SK-N-SH (cell line): ENCODE measurements at regions not wholly inside any gene's neighbourhood (a gene's known extent, or its start where the extent isn't known, plus 50 kb on each side); places are given as distances from the start of the nearest gene placed in this dataset.

ENCODE experiments used
- CTCF ChIA-PET: fragments of 300-600, 350-600 bp; formaldehyde crosslinking; extraction: SDS; loops from one replicate; lab custom pipeline; 2021; lab: Yijun Ruan, JAX
- POLR2A ChIA-PET: fragments of 350-600 bp; sonication (Branson Sonifier 250); formaldehyde crosslinking; extraction: SDS; loops from one replicate; lab custom pipeline; 2020; ENCODE audit warnings: antibody characterized with exemption, inconsistent platforms; lab: Yijun Ruan, JAX
- DNase-seq: peaks from one replicate; pipeline ENCODE4 v3.0.0; 2012
- H2AFZ ChIP-seq: fragments of 200-600 bp; sonication (generic); 2 replicates; pipeline ENCODE4 v1.8.1; 2016; ENCODE audit warnings: antibody characterized with exemption, mild to moderate bottlenecking, low read depth
- H3F3A ChIP-seq: fragments of 200-600 bp; sonication (generic); replicated peaks from 2 replicates; pipeline ENCODE3; 2016; ENCODE audit warnings: antibody characterized with exemption, mild to moderate bottlenecking; ENCODE audit not compliant: insufficient read depth
- H3K27ac ChIP-seq, 2 experiments: fragments of 200-500 bp in 1 of 2; fragments of 200-600 bp in 1 of 2; sonication (Bioruptor generic) in 1 of 2; sonication (generic), shearing (Covaris generic) in 1 of 2; 2 replicates each; pipeline versions ENCODE4 v1.5.1 to v1.6.1; 2014 to 2016; ENCODE audit warnings: low read depth in 2 of 2, inconsistent platforms in 1 of 2, low read length in 1 of 2, mild to moderate bottlenecking in 1 of 2, mixed read lengths in 1 of 2
- H3K27me3 ChIP-seq: fragments of 200-600 bp; sonication (generic), shearing (Covaris generic); 2 replicates; pipeline ENCODE4 v1.6.1; 2016; ENCODE audit warnings: mixed run types; ENCODE audit not compliant: insufficient read depth
- H3K36me3 ChIP-seq, 2 experiments: fragments of 200-500 bp in 1 of 2; fragments of 200-600 bp in 1 of 2; sonication (Bioruptor generic) in 1 of 2; sonication (generic) in 1 of 2; replicated peaks in 1 of 2; 2 replicates each; pipeline versions ENCODE3 to v1.5.1; 2014 to 2016; ENCODE audit warnings: low read length in 1 of 2, mild to moderate bottlenecking in 1 of 2; ENCODE audit not compliant: insufficient read depth in 2 of 2, control insufficient read depth in 1 of 2
- H3K4me1 ChIP-seq, 2 experiments: fragments of 200-500 bp in 1 of 2; fragments of 200-600 bp in 1 of 2; sonication (Bioruptor generic) in 1 of 2; sonication (generic), shearing (Covaris generic) in 1 of 2; 2 replicates each; pipeline versions ENCODE4 v1.5.1 to v1.6.1; 2014 to 2016; ENCODE audit warnings: low read depth in 1 of 2, low read length in 1 of 2, mixed run types in 1 of 2; ENCODE audit not compliant: insufficient read depth in 2 of 2, control insufficient read depth in 1 of 2
- H3K4me2 ChIP-seq: fragments of 200-600 bp; sonication (generic), shearing (Covaris generic); 2 replicates; pipeline ENCODE4 v1.6.1; 2017; ENCODE audit warnings: mixed run types
- H3K4me3 ChIP-seq, 2 experiments: fragments of 200-500 bp in 1 of 2; fragments of 200-600 bp in 1 of 2; sonication (Bioruptor generic) in 1 of 2; sonication (generic), shearing (Covaris generic) in 1 of 2; 2 replicates each; pipeline versions ENCODE4 v1.5.1 to v1.8.1; 2014 to 2016; ENCODE audit warnings: low read depth in 2 of 2, inconsistent platforms in 1 of 2, low read length in 1 of 2, mild to moderate bottlenecking in 1 of 2, mixed read lengths in 1 of 2, moderate library complexity in 1 of 2
- H3K79me2 ChIP-seq: fragments of 200-600 bp; sonication (generic); 2 replicates; pipeline ENCODE4 v1.8.1; 2017; ENCODE audit warnings: mild to moderate bottlenecking; ENCODE audit not compliant: insufficient read depth
- H3K9ac ChIP-seq: fragments of 200-600 bp; sonication (generic); 2 replicates; pipeline ENCODE4 v1.6.1; 2017; ENCODE audit warnings: mixed run types
- H3K9me2 ChIP-seq: fragments of 200-600 bp; sonication (generic); 2 replicates; pipeline ENCODE4 v1.6.1; 2017; ENCODE audit warnings: mixed run types
- H3K9me3 ChIP-seq: fragments of 200-600 bp; sonication (generic); 2 replicates; pipeline ENCODE4 v1.6.1; 2017; ENCODE audit warnings: mixed run types, mild to moderate bottlenecking, moderate library complexity
- H4K20me1 ChIP-seq: fragments of 200-600 bp; sonication (generic); 2 replicates; pipeline ENCODE4 v1.6.1; 2017; ENCODE audit warnings: mild to moderate bottlenecking, mixed run types; ENCODE audit not compliant: insufficient read depth
- CHD2 ChIP-seq: fragments of 150-350 bp; IDR thresholded peaks from 2 replicates; pipeline ENCODE4 v1.6.1; 2018; ENCODE audit warnings: low read length; ENCODE audit not compliant: partially characterized antibody
- CTCF ChIP-seq: fragments of 200-600 bp; sonication (generic); IDR thresholded peaks from 2 replicates; pipeline ENCODE4 v1.6.1; 2017; ENCODE audit warnings: antibody characterized with exemption, mild to moderate bottlenecking, moderate library complexity
- ELF1 ChIP-seq: IDR thresholded peaks from 2 replicates; pipeline ENCODE4 v1.4.0; 2012
- EP300 ChIP-seq, 2 experiments: IDR thresholded peaks; 2 replicates each; pipeline versions ENCODE4 v1.4.0 to v1.6.1; 2012; ENCODE audit warnings: borderline replicate concordance in 1 of 2, low read depth in 1 of 2, low read length in 1 of 2
- EZH2phosphoT487 ChIP-seq: fragments of 200-600 bp; sonication (generic); IDR thresholded peaks from 2 replicates; pipeline ENCODE4 v1.6.1; 2017; ENCODE audit warnings: low read depth, mixed run types, mild to moderate bottlenecking, antibody characterized with exemption, moderate library complexity, borderline replicate concordance
- FOSL2 ChIP-seq: IDR thresholded peaks from 2 replicates; pipeline ENCODE4 v1.4.0; 2012; ENCODE audit warnings: low read depth, mild to moderate bottlenecking, moderate library complexity, borderline replicate concordance
- FOXJ3 ChIP-seq: sonication (generic); formaldehyde crosslinking; IDR thresholded peaks from 2 replicates; pipeline ENCODE4 v1.5.1; 2020; ENCODE audit warnings: mild to moderate bottlenecking, missing genetic modification reagents
- GABPA ChIP-seq: IDR thresholded peaks from 2 replicates; pipeline ENCODE4 v1.4.0; 2012; ENCODE audit warnings: low read depth, mild to moderate bottlenecking
- GATA2 ChIP-seq: sonication (generic); formaldehyde crosslinking; IDR thresholded peaks from 2 replicates; pipeline ENCODE4 v1.5.0; 2020; ENCODE audit warnings: mild to moderate bottlenecking, missing genetic modification reagents
- MAX ChIP-seq: IDR thresholded peaks from 2 replicates; pipeline ENCODE4 v1.4.0; 2012; ENCODE audit warnings: low read depth
- NFIC ChIP-seq: IDR thresholded peaks from 2 replicates; pipeline ENCODE4 v1.4.0; 2012; ENCODE audit warnings: borderline replicate concordance
- RCOR1 ChIP-seq: fragments of 150-350 bp; IDR thresholded peaks from 2 replicates; pipeline ENCODE4 v1.6.1; 2017; ENCODE audit warnings: antibody characterized with exemption, low read length
- RFX5 ChIP-seq: IDR thresholded peaks from 2 replicates; pipeline ENCODE4 v1.6.1; 2012; ENCODE audit warnings: mild to moderate bottlenecking, improper control_type of control experiment, low read length
- RXRA ChIP-seq: IDR thresholded peaks from 2 replicates; pipeline ENCODE4 v1.4.0; 2012; ENCODE audit warnings: low read depth, mild to moderate bottlenecking, borderline replicate concordance
- SIN3A ChIP-seq: IDR thresholded peaks from 2 replicates; pipeline ENCODE4 v1.6.1; 2012; ENCODE audit warnings: low read depth, mild to moderate bottlenecking, low read length, moderate library complexity, borderline replicate concordance
- TAF1 ChIP-seq: IDR thresholded peaks from 2 replicates; pipeline ENCODE4 v1.6.1; 2012; ENCODE audit warnings: low read depth, mild to moderate bottlenecking, low read length, moderate library complexity, borderline replicate concordance
- TCF12 ChIP-seq: IDR thresholded peaks from 2 replicates; pipeline ENCODE4 v1.4.0; 2012
- TEAD4 ChIP-seq: IDR thresholded peaks from 2 replicates; pipeline ENCODE4 v1.4.0; 2012; ENCODE audit warnings: mild to moderate bottlenecking, borderline replicate concordance; ENCODE audit not compliant: insufficient read depth
- USF1 ChIP-seq: IDR thresholded peaks from 2 replicates; pipeline ENCODE4 v1.4.0; 2012; ENCODE audit warnings: low read depth, borderline replicate concordance
- USF2 ChIP-seq: fragments of 150-350 bp; IDR thresholded peaks from 2 replicates; pipeline ENCODE4 v1.6.1; 2017; ENCODE audit warnings: antibody characterized with exemption, low read length, low read depth, borderline replicate concordance
- YY1 ChIP-seq: IDR thresholded peaks from 2 replicates; pipeline ENCODE4 v1.4.0; 2012; ENCODE audit warnings: low read depth, mild to moderate bottlenecking
- ZBTB33 ChIP-seq: IDR thresholded peaks from 2 replicates; pipeline ENCODE4 v1.4.0; 2012; ENCODE audit warnings: low read depth, borderline replicate concordance
- WGBS: methylation state at CpG from one replicate; pipeline ENCODE4 v1.1.6; 2017; ENCODE audit warnings: low lambda C conversion rate; 5-methylcytosine and 5-hydroxymethylcytosine counted together

DNA sequence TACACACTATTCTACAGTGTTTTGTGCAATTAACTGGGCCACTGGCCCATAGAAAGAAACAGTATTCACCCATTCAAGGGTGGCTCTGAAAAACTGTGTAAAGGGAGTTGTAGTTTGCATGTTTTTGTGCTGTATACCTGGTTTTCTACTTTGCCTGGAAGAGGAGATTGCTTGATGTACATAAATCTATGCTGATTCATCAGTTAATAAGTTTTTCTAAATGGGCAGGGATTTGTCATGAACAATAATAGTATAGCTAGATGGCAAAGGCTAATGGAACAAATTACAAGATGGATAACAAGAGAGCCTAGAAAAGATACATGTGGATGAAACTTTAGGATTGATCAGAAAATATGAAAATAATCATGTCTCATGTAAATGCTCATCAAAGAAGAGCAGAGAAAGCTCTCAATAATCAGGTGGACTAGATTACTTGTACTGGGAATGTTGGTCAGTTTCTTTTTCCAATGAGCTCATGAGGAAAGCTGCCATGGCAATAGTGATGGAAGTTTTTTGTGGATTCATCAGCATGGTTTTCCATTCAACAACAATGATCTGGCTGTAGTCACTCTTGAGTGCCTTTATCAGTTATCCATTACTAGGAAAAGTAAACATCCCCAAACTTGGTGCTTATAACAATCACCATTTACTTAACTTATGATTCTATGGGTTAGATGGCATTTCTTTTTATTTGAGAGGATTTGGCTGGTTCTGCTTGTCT is 602.8 kb downstream of the BRINP3 start (continued):
- TF ChIP-seq ZBTB33: no peak
- TF ChIP-seq, all 33 proteins: peak for 0

- ChIA-PET CTCF (interaction anchor here (0.9 kb wide), 1 partner anchor 153 kb away, joined by 3 read pairs; no protein-coding TSS in a partner anchor), POLR2A (no interaction called here)
- no peak overlapping the region for H3K9ac ChIP-seq
- no peaks in the 10 kb centered on the region for H3K27me3 ChIP-seq
- H3K27ac ChIP-seq: peak overlapping the region in 1 of 2 experiments; percentile 36; a peak in 2 of 4 replicates
- WGBS: 29% methylated on average over 3 of the region's 3 CpGs
- no peaks in the 10 kb centered on the region for H3F3A ChIP-seq
- H3K79me2 ChIP-seq: no peaks in the 10 kb centered on the region
- DNase-seq: peak; percentile 29
- H3K9me2 ChIP-seq: no peaks in the 10 kb centered on the region
- no peak overlapping the region for H3K4me2 ChIP-seq
- H2AFZ ChIP-seq: no peak overlapping the region
- H3K36me3 ChIP-seq: no peaks in the 10 kb centered on the region
- no peaks in the 10 kb centered on the region for H3K9me3 ChIP-seq
- H4K20me1 ChIP-seq: no peaks in the 10 kb centered on the region
- no peaks in the 10 kb centered on the region; a peak in 1 of 4 replicates for H3K4me1 ChIP-seq
- no peak overlapping the region for H3K4me3 ChIP-seq
- TF ChIP-seq TEAD4 (no peak), RCOR1 (peak; percentile 44; the same call in 1 of the 2 replicates), RXRA (no peak), FOXJ3 (CRISPR knock-in tag) (peak; percentile 80; the same call in 1 of the 2 replicates), YY1 (no peak), GATA2 (CRISPR knock-in tag) (peak; percentile 96), GABPA (no peak), CTCF (no peak), RFX5 (no peak), NFIC (no peak), TCF12 (no peak), MAX (no peak), EZH2phosphoT487 (no peak), USF1 (no peak), CHD2 (peak; percentile 41), FOSL2 (no peak), ZBTB33 (no peak), USF2 (no peak), SIN3A (no peak), EP300 (IDR thresholded peaks at IDR 0.05; ENCODE audit: borderline replicate concordance in 1 of 2, low read depth in 1 of 2, low read length in 1 of 2) (0 out of 4 replicates have a peak, but pooled peaks of 1 of the 2 experiments have one; percentile 49), TAF1 (no peak), ELF1 (no peak)
Observed at GRCh38 chr1:189880135-189880534, 597.5 kb downstream of the BRINP3 start.
